ENCODE measurements at regions not wholly inside any gene's neighbourhood (a gene's known extent, or its start where the extent isn't known, plus 50 kb on each side); places are given as distances from the start of the nearest gene placed in this dataset.

GRCh38 chr10:33093362-33093761 lies 135.3 kb upstream of the ITGB1 start:
- TF ChIP-seq SUZ12 (IDR thresholded peaks at IDR 0.05; ENCODE audit: extremely low read depth, insufficient read depth, insufficient read length) (no peak), ZNF274 (IDR thresholded peaks at IDR 0.05; ENCODE audit: low read depth, low read length) (no peak), YY1 (IDR thresholded peaks at IDR 0.05; ENCODE audit: insufficient read depth, insufficient read length) (no peak)

GRCh38 chr10:33092596-33092995 lies 134.6 kb upstream of the ITGB1 start:
- Histone ChIP-seq H3K36me3 (ENCODE audit: insufficient read depth, insufficient read length, low read length) (no peaks in the 10 kb centered on the region), H3K27me3 (ENCODE audit: insufficient read depth, insufficient read length) (no peaks in the 10 kb centered on the region), H3K9me3 (ENCODE audit: insufficient read depth, low read length) (peaks cover 14% of the 10 kb centered on the region; the same call in 1 of the 2 replicates), H3K9ac (ENCODE audit: insufficient read length, low read depth) (no peak overlapping the region), H3K4me3 (ENCODE audit: insufficient read length, low read depth) (no peak overlapping the region), H3K4me1 (ENCODE audit: insufficient read depth, insufficient read length) (no peaks in the 10 kb centered on the region)
- TF ChIP-seq SUZ12 (IDR thresholded peaks at IDR 0.05; ENCODE audit: extremely low read depth, insufficient read depth, insufficient read length) (no peak), YY1 (IDR thresholded peaks at IDR 0.05; ENCODE audit: insufficient read depth, insufficient read length) (no peak), ZNF274 (IDR thresholded peaks at IDR 0.05; ENCODE audit: low read depth, low read length) (no peak)
- DNase-seq (ENCODE audit: low read depth, low spot score) = no peak

More at GRCh38 chr10:33093362-33093761, 135.3 kb upstream of the ITGB1 start:
- no peak overlapping the region for H3K4me3 ChIP-seq (ENCODE audit: insufficient read length, low read depth)
- H3K4me1 ChIP-seq (ENCODE audit: insufficient read depth, insufficient read length) = no peaks in the 10 kb centered on the region
- H3K27me3 ChIP-seq (ENCODE audit: insufficient read depth, insufficient read length) = no peaks in the 10 kb centered on the region
- H3K9me3 ChIP-seq (ENCODE audit: insufficient read depth, low read length) = peaks cover 14% of the 10 kb centered on the region; the same call in 1 of the 2 replicates
- H3K9ac ChIP-seq (ENCODE audit: insufficient read length, low read depth) = no peak overlapping the region
- DNase-seq (ENCODE audit: low read depth, low spot score) = no peak
- H3K36me3 ChIP-seq (ENCODE audit: insufficient read depth, insufficient read length, low read length) = no peaks in the 10 kb centered on the region

GRCh38 chr10:33091201-33091600 lies 133.2 kb upstream of the ITGB1 start:
- no peak overlapping the region for H3K4me3 ChIP-seq (ENCODE audit: insufficient read length, low read depth)
- H3K27me3 ChIP-seq (ENCODE audit: insufficient read depth, insufficient read length) = no peaks in the 10 kb centered on the region
- no peak for DNase-seq (ENCODE audit: low read depth, low spot score)
- H3K9ac ChIP-seq (ENCODE audit: insufficient read length, low read depth) = no peak overlapping the region
- no peaks in the 10 kb centered on the region for H3K4me1 ChIP-seq (ENCODE audit: insufficient read depth, insufficient read length)
- no peak for TF ChIP-seq SUZ12 (IDR thresholded peaks at IDR 0.05; ENCODE audit: extremely low read depth, insufficient read depth, insufficient read length)
- TF ChIP-seq ZNF274 (IDR thresholded peaks at IDR 0.05; ENCODE audit: low read depth, low read length) = no peak
- TF ChIP-seq YY1 (IDR thresholded peaks at IDR 0.05; ENCODE audit: insufficient read depth, insufficient read length) = no peak
- peaks cover 14% of the 10 kb centered on the region; the same call in 1 of the 2 replicates for H3K9me3 ChIP-seq (ENCODE audit: insufficient read depth, low read length)
- no peaks in the 10 kb centered on the region for H3K36me3 ChIP-seq (ENCODE audit: insufficient read depth, insufficient read length, low read length)

GRCh38 chr10:33088990-33089389 lies 131.0 kb upstream of the ITGB1 start:
- no peak overlapping the region for H3K4me3 ChIP-seq (ENCODE audit: insufficient read length, low read depth)
- no peaks in the 10 kb centered on the region for H3K36me3 ChIP-seq (ENCODE audit: insufficient read depth, insufficient read length, low read length)
- no peak overlapping the region for H3K9ac ChIP-seq (ENCODE audit: insufficient read length, low read depth)
- TF ChIP-seq ZNF274 (IDR thresholded peaks at IDR 0.05; ENCODE audit: low read depth, low read length) = no peak
- no peak for TF ChIP-seq YY1 (IDR thresholded peaks at IDR 0.05; ENCODE audit: insufficient read depth, insufficient read length)
- no peak for TF ChIP-seq SUZ12 (IDR thresholded peaks at IDR 0.05; ENCODE audit: extremely low read depth, insufficient read depth, insufficient read length)
- no peaks in the 10 kb centered on the region for H3K27me3 ChIP-seq (ENCODE audit: insufficient read depth, insufficient read length)
- DNase-seq (ENCODE audit: low read depth, low spot score) = no peak
- no peaks in the 10 kb centered on the region for H3K4me1 ChIP-seq (ENCODE audit: insufficient read depth, insufficient read length)
- H3K9me3 ChIP-seq (ENCODE audit: insufficient read depth, low read length) = 0 out of 2 replicates have a peak, but pooled peaks cover under 1% of the 10 kb centered on the region

- Histone ChIP-seq H3K4me1 (ENCODE audit: insufficient read depth, insufficient read length) (no peaks in the 10 kb centered on the region), H3K27me3 (ENCODE audit: insufficient read depth, insufficient read length) (no peaks in the 10 kb centered on the region), H3K36me3 (ENCODE audit: insufficient read depth, insufficient read length, low read length) (no peaks in the 10 kb centered on the region), H3K4me3 (ENCODE audit: insufficient read length, low read depth) (no peak overlapping the region), H3K9me3 (ENCODE audit: insufficient read depth, low read length) (no peaks in the 10 kb centered on the region), H3K9ac (ENCODE audit: insufficient read length, low read depth) (no peak overlapping the region)
- no peak for DNase-seq (ENCODE audit: low read depth, low spot score)
- TF ChIP-seq ZNF274 (IDR thresholded peaks at IDR 0.05; ENCODE audit: low read depth, low read length) (no peak), YY1 (IDR thresholded peaks at IDR 0.05; ENCODE audit: insufficient read depth, insufficient read length) (no peak), SUZ12 (IDR thresholded peaks at IDR 0.05; ENCODE audit: extremely low read depth, insufficient read depth, insufficient read length) (no peak)
These were observed 129.9 kb upstream of the ITGB1 start for GRCh38 chr10:33087922-33088321.

GRCh38 chr10:33087152-33087551 lies 129.1 kb upstream of the ITGB1 start:
- no peak for TF ChIP-seq YY1 (IDR thresholded peaks at IDR 0.05; ENCODE audit: insufficient read depth, insufficient read length)
- Histone ChIP-seq H3K4me1 (ENCODE audit: insufficient read depth, insufficient read length) (no peaks in the 10 kb centered on the region), H3K4me3 (ENCODE audit: insufficient read length, low read depth) (no peak overlapping the region), H3K9me3 (ENCODE audit: insufficient read depth, low read length) (no peaks in the 10 kb centered on the region), H3K36me3 (ENCODE audit: insufficient read depth, insufficient read length, low read length) (no peaks in the 10 kb centered on the region), H3K27me3 (ENCODE audit: insufficient read depth, insufficient read length) (no peaks in the 10 kb centered on the region), H3K9ac (ENCODE audit: insufficient read length, low read depth) (no peak overlapping the region)
- DNase-seq (ENCODE audit: low read depth, low spot score) = no peak

GRCh38 chr10:33086100-33086499 lies 128.1 kb upstream of the ITGB1 start:
- Histone ChIP-seq H3K4me1 (ENCODE audit: insufficient read depth, insufficient read length) (no peaks in the 10 kb centered on the region), H3K9ac (ENCODE audit: insufficient read length, low read depth) (no peak overlapping the region), H3K4me3 (ENCODE audit: insufficient read length, low read depth) (no peak overlapping the region), H3K27me3 (ENCODE audit: insufficient read depth, insufficient read length) (no peaks in the 10 kb centered on the region), H3K9me3 (ENCODE audit: insufficient read depth, low read length) (no peaks in the 10 kb centered on the region), H3K36me3 (ENCODE audit: insufficient read depth, insufficient read length, low read length) (no peaks in the 10 kb centered on the region)
- TF ChIP-seq ZNF274 (IDR thresholded peaks at IDR 0.05; ENCODE audit: low read depth, low read length) (no peak), YY1 (IDR thresholded peaks at IDR 0.05; ENCODE audit: insufficient read depth, insufficient read length) (no peak), SUZ12 (IDR thresholded peaks at IDR 0.05; ENCODE audit: extremely low read depth, insufficient read depth, insufficient read length) (no peak)
- DNase-seq (ENCODE audit: low read depth, low spot score) = no peak

Measured in NT2/D1 (cell line).